ENCODE measurements at regions not wholly inside any gene's neighbourhood (a gene's known extent, or its start where the extent isn't known, plus 50 kb on each side); places are given as distances from the start of the nearest gene placed in this dataset.

DNA sequence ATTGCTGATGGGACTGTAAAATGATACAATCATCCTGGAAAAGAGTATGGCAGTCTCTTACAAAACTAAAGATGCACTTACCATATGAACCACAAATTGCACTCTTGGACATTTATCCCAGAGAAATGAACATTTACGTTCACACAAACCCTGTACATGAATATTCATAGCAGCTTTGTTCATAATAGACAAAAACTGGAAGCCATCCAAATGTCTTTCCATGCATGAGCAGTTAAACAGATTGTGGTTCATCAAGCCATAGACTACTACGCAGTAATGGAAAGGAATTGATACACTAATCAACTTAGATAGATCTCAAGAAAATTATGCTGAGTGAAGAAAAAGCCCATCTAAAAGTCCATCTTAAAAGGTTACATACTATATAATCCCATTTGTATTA, 156.1 kb upstream of the SLC39A10 start:
- TF ChIP-seq, protein P1, sequence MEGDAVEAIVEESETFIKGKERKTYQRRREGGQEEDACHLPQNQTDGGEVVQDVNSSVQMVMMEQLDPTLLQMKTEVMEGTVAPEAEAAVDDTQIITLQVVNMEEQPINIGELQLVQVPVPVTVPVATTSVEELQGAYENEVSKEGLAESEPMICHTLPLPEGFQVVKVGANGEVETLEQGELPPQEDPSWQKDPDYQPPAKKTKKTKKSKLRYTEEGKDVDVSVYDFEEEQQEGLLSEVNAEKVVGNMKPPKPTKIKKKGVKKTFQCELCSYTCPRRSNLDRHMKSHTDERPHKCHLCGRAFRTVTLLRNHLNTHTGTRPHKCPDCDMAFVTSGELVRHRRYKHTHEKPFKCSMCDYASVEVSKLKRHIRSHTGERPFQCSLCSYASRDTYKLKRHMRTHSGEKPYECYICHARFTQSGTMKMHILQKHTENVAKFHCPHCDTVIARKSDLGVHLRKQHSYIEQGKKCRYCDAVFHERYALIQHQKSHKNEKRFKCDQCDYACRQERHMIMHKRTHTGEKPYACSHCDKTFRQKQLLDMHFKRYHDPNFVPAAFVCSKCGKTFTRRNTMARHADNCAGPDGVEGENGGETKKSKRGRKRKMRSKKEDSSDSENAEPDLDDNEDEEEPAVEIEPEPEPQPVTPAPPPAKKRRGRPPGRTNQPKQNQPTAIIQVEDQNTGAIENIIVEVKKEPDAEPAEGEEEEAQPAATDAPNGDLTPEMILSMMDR (conservative IDR thresholded peaks at IDR 0.05; ENCODE audit: low read length) = no peak
- no peak for TF ChIP-seq EZH2phosphoT487 (IDR thresholded peaks at IDR 0.05; ENCODE audit: borderline replicate concordance)
